ENCODE measurements at regions not wholly inside any gene's neighbourhood (a gene's known extent, or its start where the extent isn't known, plus 50 kb on each side); places are given as distances from the start of the nearest gene placed in this dataset.

DNA sequence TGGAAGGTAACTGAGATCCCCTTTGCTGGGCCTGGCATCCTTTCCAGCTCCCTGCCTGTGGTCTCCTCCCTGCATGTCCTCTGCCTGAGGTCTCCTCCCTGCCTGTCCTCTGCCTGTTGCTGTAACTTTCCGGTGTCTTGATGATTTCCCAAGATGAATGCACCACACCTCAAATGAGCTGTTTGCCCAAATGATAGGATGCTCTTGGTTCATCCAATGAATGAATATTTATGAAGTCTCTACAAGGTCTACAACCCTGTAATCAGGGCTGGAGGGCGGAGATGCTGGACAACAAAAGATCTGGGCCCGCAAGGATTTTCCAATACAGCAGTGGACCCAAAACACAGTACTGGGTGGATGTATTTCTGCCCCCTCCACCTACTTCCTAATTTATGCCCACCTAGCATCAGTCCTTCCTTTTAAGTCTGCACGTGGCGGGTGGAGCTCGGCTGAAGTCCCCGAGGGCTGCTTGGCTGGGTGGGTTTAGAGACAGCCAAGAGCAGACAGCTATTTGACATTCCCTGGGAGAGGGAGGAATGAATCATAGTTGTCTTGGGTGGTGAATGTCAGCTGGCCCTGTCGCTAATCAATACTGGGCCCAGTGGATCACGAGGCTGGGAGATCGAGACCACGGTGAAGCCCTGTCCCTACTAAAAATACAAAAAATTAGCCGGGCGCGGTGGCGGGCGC lies 60.3 kb upstream of the GRHL3 start:
- no peaks in the 10 kb centered on the region for H3K36me3 ChIP-seq
- H3K9me3 ChIP-seq = no peaks in the 10 kb centered on the region
- no peak for DNase-seq (ENCODE audit: low spot score in 2 of 2)
- no peaks in the 10 kb centered on the region for H3K27me3 ChIP-seq
- no peak overlapping the region for H3K27ac ChIP-seq
- H3K4me1 ChIP-seq = no peaks in the 10 kb centered on the region
- H3K4me3 ChIP-seq = no peak overlapping the region
- intact Hi-C loops (cut with DNase I) = no loop called here
- TF ChIP-seq CTCF (IDR thresholded peaks at IDR 0.05) = no peak

DNA sequence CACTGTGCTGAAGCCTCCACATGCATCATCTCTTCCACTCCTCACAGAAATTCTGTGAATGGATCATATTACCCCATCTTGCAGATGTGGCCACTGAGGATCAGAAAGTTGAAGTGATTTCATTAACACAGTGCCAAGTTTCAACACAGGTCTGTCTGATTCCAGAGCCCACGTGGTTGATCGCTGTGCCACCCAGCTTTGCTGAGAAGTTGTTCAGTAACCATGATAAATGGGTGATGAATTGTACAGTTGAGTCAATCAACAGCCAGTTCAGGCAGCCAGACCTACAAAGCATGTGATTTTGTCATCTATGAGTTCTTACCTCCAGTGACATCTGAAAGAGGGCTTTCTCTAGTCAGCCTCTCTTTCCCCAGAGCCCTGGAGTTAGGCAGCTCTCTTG lies 61.8 kb upstream of the GRHL3 start:
- H3K27me3 ChIP-seq = no peaks in the 10 kb centered on the region
- DNase-seq (ENCODE audit: low spot score in 2 of 2) = no peak
- no peaks in the 10 kb centered on the region for H3K4me1 ChIP-seq
- H3K4me3 ChIP-seq = no peak overlapping the region
- intact Hi-C loops (cut with DNase I) = no loop called here
- no peak for TF ChIP-seq CTCF (IDR thresholded peaks at IDR 0.05)
- no peaks in the 10 kb centered on the region for H3K9me3 ChIP-seq
- H3K27ac ChIP-seq = no peak overlapping the region
- H3K36me3 ChIP-seq = no peaks in the 10 kb centered on the region

GRCh38 chr1:24256687-24257086 lies 62.5 kb upstream of the GRHL3 start:
- no peaks in the 10 kb centered on the region for H3K36me3 ChIP-seq
- H3K4me1 ChIP-seq = no peaks in the 10 kb centered on the region
- TF ChIP-seq CTCF (IDR thresholded peaks at IDR 0.05) = no peak
- no peak overlapping the region for H3K4me3 ChIP-seq
- H3K27me3 ChIP-seq = no peaks in the 10 kb centered on the region
- no peak overlapping the region for H3K27ac ChIP-seq
- intact Hi-C loops (cut with DNase I) = no loop called here
- H3K9me3 ChIP-seq = no peaks in the 10 kb centered on the region
- DNase-seq (ENCODE audit: low spot score in 2 of 2) = no peak

DNA sequence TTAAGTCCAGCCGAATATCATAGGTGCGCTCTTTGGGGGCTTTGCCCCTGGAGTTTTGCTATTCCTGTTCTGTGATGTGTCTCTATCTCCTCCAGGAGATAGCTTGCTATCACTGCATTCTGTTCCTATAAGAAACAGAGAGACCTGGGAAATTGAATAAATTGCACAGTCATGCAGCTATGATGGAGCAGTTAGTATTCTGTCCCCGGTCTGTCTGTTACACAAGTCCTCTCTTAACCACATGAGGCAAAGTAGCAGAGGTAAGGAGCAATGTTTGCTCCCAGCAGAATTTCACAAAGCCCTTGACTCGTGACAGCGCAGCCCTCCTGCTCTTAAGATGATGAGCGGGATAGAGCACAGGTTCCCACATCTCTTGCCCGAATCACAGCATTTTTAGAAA lies 63.9 kb upstream of the GRHL3 start:
- DNase-seq (ENCODE audit: low spot score in 2 of 2) = no peak
- Histone ChIP-seq H3K27ac (no peak overlapping the region), H3K9me3 (no peaks in the 10 kb centered on the region), H3K4me3 (no peak overlapping the region), H3K4me1 (no peaks in the 10 kb centered on the region), H3K36me3 (no peaks in the 10 kb centered on the region), H3K27me3 (no peaks in the 10 kb centered on the region)
- intact Hi-C loops (cut with DNase I) = no loop called here
- TF ChIP-seq CTCF (IDR thresholded peaks at IDR 0.05) = no peak

DNA sequence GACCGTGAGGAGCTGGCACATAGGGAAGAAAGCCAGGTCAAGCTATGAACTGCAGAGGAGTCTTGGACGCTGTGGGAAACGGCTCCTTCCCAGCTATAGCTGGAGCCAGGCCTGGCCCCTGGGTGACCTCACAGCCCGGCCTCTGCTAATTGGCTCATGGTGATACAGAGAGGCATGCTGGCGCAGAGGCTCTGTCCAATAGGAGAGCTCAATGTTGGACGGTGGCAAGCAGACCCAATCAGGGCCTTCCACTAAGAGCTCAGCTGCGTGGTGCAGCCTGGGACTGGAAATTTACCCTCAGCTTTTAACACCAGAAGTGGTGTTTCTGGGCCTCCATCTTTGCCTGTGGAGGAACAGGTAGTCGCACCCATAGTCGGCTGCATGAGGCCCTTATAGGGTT lies 64.4 kb upstream of the GRHL3 start:
- intact Hi-C loops (cut with DNase I) = no loop called here
- no peak for TF ChIP-seq CTCF (IDR thresholded peaks at IDR 0.05)
- H3K9me3 ChIP-seq = no peaks in the 10 kb centered on the region
- no peaks in the 10 kb centered on the region for H3K36me3 ChIP-seq
- no peak overlapping the region for H3K27ac ChIP-seq
- H3K4me1 ChIP-seq = no peaks in the 10 kb centered on the region
- DNase-seq (ENCODE audit: low spot score in 2 of 2) = no peak
- no peaks in the 10 kb centered on the region for H3K27me3 ChIP-seq
- H3K4me3 ChIP-seq = no peak overlapping the region

GRCh38 chr1:24253571-24253970 lies 65.6 kb upstream of the GRHL3 start:
- Histone ChIP-seq H3K4me1 (no peaks in the 10 kb centered on the region), H3K36me3 (no peaks in the 10 kb centered on the region), H3K27ac (no peak overlapping the region), H3K27me3 (no peaks in the 10 kb centered on the region), H3K9me3 (no peaks in the 10 kb centered on the region), H3K4me3 (no peak overlapping the region)
- DNase-seq (ENCODE audit: low spot score in 2 of 2) = no peak
- no peak for TF ChIP-seq CTCF (IDR thresholded peaks at IDR 0.05)
- intact Hi-C loops (cut with DNase I) = no loop called here

All from ascending aorta (tissue), 2 donors.